Lung (tissue), 11 donors: ENCODE measurements at regions not wholly inside any gene's neighbourhood (a gene's known extent, or its start where the extent isn't known, plus 50 kb on each side); places are given as distances from the start of the nearest gene placed in this dataset.
A peak's percentile ranks its signal among the peaks of the same experiment; 100 is the strongest.

Experiments used
- ATAC-seq: fragments of 200-7000 bp; cut with Tn5 transposase; one replicate; pipeline ENCODE4 v1.9.1; 2020; ENCODE audit warnings: moderate number of reproducible peaks; ENCODE audit not compliant: insufficient read depth, low FRiP score
- DNase-seq, 3 donors: peaks; one replicate each; pipeline ENCODE4 v3.0.0-alpha.2; 2013 to 2017
- H3K27ac ChIP-seq, 2 donors: one replicate each; pipeline ENCODE4 v1.5.1; 2013; ENCODE audit warnings: mild to moderate bottlenecking in 2 of 2, moderate library complexity in 2 of 2, control low read depth in 1 of 2, inconsistent platforms in 1 of 2, low read depth in 1 of 2, low read length in 1 of 2
- H3K27me3 ChIP-seq, 3 donors: one replicate each; pipeline ENCODE4 v1.5.1; 2013; ENCODE audit warnings: low read length in 2 of 3; ENCODE audit not compliant: control insufficient read depth in 3 of 3, insufficient read depth in 3 of 3
- H3K36me3 ChIP-seq, 4 donors: one replicate each; pipeline ENCODE4 v1.5.1; 2013; ENCODE audit warnings: low read length in 4 of 4, mild to moderate bottlenecking in 1 of 4, moderate library complexity in 1 of 4; ENCODE audit not compliant: control insufficient read depth in 4 of 4, insufficient read depth in 4 of 4
- H3K4me1 ChIP-seq, 5 donors: one replicate each; pipeline ENCODE4 v1.5.1; 2013; ENCODE audit warnings: low read length in 5 of 5, mild to moderate bottlenecking in 2 of 5, moderate library complexity in 1 of 5; ENCODE audit not compliant: control insufficient read depth in 5 of 5, insufficient read depth in 5 of 5
- H3K4me3 ChIP-seq: one replicate; pipeline ENCODE4 v1.5.1; 2013; ENCODE audit warnings: mild to moderate bottlenecking, control low read depth, moderate library complexity
- H3K9ac ChIP-seq, 2 donors: one replicate each; pipeline ENCODE4 v1.5.1; 2013; ENCODE audit warnings: low read length in 2 of 2, control low read depth in 1 of 2; ENCODE audit not compliant: insufficient read depth in 1 of 2
- H3K9me3 ChIP-seq, 4 donors: one replicate each; pipeline ENCODE4 v1.5.1; 2013; ENCODE audit warnings: low read length in 3 of 4, mild to moderate bottlenecking in 1 of 4, moderate library complexity in 1 of 4; ENCODE audit not compliant: control insufficient read depth in 4 of 4, insufficient read depth in 3 of 4
- WGBS, 2 donors: extraction: QIAGEN DNeasy Blood & Tissue Kit; methylation state at CpG; one replicate each; pipeline ENCODE4 v1.1.7; 2013; 5-methylcytosine and 5-hydroxymethylcytosine counted together
- TF ChIP-seq, protein P1 (sequence below): IDR thresholded peaks from 2 replicates; pipeline ENCODE4 v1.5.1; 2012; ENCODE audit warnings: mild to moderate bottlenecking; ENCODE audit errors: control extremely low read depth, extremely low read depth
- donor health status: control.
- donor health status: control.
- donor health status: Bipolar disorder and iron deficiency.
- donor health status: healthy.
- donor health status: DM: yes; HTN: yes; CAD: no.

DNA sequence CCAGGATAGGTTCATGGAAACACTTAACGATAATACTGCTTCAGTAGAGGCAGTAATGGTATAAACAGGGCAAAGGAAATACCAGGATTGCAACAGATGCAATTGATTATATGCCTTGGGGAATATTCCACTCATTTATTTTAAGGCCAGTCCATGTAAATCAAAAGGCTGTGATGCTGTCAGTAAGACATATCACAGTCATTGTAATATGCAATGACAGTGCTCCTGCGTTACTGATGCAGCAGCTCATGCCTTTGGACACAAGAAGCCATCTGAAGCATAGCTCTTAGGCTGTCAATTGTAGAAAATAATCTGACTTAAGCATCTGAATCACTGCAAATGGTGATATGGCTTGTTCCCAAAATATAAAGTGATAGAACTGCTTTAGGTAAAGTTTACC, 674.8 kb downstream of the TMTC2 start:
- TF ChIP-seq, protein P1, sequence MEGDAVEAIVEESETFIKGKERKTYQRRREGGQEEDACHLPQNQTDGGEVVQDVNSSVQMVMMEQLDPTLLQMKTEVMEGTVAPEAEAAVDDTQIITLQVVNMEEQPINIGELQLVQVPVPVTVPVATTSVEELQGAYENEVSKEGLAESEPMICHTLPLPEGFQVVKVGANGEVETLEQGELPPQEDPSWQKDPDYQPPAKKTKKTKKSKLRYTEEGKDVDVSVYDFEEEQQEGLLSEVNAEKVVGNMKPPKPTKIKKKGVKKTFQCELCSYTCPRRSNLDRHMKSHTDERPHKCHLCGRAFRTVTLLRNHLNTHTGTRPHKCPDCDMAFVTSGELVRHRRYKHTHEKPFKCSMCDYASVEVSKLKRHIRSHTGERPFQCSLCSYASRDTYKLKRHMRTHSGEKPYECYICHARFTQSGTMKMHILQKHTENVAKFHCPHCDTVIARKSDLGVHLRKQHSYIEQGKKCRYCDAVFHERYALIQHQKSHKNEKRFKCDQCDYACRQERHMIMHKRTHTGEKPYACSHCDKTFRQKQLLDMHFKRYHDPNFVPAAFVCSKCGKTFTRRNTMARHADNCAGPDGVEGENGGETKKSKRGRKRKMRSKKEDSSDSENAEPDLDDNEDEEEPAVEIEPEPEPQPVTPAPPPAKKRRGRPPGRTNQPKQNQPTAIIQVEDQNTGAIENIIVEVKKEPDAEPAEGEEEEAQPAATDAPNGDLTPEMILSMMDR = no peak
- no peaks in the 10 kb centered on the region for H3K27me3 ChIP-seq
- WGBS, 2 donors = 80 to 85% methylated on average over 2 of the region's 2 CpGs
- no peak overlapping the region for H3K27ac ChIP-seq
- DNase-seq = no peak
- H3K4me3 ChIP-seq = no peak overlapping the region
- H3K9me3 ChIP-seq = no peaks in the 10 kb centered on the region
- H3K4me1 ChIP-seq = peaks cover 0 to 5% (median 0%) of the 10 kb centered on the region in 5 donors
- ATAC-seq = no peak
- H3K36me3 ChIP-seq = no peaks in the 10 kb centered on the region
- no peak overlapping the region for H3K9ac ChIP-seq

DNA sequence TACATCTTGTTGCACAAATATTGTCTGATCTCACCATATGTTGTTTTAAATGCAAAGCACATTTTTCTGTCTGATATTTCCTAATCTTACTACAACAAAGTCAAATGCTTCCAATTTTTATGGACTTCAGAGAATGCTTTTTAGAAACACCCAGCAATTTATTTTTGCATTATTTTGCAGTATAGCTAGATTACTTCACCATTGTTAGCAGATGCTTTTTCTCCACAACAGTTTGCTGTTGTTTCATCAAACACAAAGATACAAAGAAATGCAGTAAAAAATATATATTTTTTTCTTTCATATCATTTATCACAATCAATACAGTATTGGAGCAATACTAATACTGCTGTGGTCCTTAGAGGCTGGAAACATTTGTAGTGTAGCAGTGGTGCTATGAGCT, 674.4 kb downstream of the TMTC2 start:
- Histone ChIP-seq H3K4me1 (peaks cover 0 to 5% (median 0%) of the 10 kb centered on the region in 5 donors), H3K27me3 (no peaks in the 10 kb centered on the region), H3K9me3 (no peaks in the 10 kb centered on the region), H3K27ac (no peak overlapping the region), H3K36me3 (no peaks in the 10 kb centered on the region), H3K4me3 (no peak overlapping the region), H3K9ac (no peak overlapping the region)
- TF ChIP-seq, protein P1 = no peak
- no peak for ATAC-seq
- DNase-seq = peak in 2 of 3 donors; percentile 73 to 88

DNA sequence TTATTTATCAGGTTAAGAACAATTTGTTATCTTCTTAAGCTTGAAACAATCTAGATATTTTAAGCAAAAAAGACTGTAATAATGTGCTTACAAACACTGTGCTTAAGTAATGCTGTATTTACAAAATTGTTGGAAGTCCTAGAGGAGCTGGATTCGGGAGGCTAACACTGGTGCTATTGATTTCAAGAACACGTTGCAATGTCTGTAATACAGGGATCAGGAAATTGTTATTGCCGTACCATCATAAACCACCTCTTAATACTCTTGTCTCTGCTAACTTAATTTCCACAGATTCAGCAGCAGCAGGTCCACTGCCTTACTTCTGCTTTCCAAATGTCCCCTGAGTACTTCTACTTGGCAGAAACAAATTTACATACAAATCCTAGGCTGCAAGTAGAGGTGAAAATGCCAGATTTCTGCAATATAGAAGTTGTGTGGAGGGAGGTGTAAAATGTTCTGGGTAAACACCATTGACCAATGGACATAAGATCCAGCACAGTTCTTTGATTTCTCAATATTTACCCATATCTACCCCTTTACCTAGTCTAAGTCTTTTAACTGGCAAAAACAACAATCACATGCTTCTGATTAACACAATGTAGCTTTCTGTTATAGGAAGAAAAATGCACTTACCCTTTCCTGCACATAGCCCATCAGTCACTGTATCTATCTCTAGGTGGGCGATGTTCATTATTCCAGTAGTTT, 663.4 kb downstream of the TMTC2 start:
- no peak overlapping the region for H3K4me3 ChIP-seq
- H3K4me1 ChIP-seq = no peaks in the 10 kb centered on the region
- no peak for DNase-seq
- H3K9ac ChIP-seq = no peak overlapping the region
- TF ChIP-seq, protein P1 = no peak
- no peak for ATAC-seq
- no peaks in the 10 kb centered on the region for H3K36me3 ChIP-seq
- no peak overlapping the region for H3K27ac ChIP-seq
- WGBS, 2 donors = 78 to 79% methylated on average over 4 of the region's 4 CpGs
- no peaks in the 10 kb centered on the region for H3K9me3 ChIP-seq
- H3K27me3 ChIP-seq = no peaks in the 10 kb centered on the region

DNA sequence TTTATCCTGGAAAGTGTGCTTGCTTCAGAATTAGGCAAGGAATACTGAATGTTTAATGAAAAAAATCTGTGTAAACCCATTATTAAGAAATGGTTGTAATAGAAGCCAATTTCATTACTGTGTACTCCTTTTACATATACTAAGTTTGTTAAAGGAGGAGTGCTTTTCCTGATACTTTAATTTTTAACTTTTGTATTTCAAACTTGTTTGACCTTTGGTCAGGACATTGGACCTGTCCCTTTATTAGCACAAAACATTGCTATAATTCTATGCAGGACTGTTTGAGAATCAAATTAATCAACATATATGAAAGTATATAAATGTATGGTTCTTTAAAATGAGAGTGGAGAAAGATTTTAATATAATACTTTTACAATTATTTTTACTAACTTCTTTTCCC, 659.6 kb downstream of the TMTC2 start:
- no peaks in the 10 kb centered on the region for H3K9me3 ChIP-seq
- ATAC-seq (no peak), DNase-seq (no peak)
- TF ChIP-seq, protein P1 = no peak
- H3K36me3 ChIP-seq = no peaks in the 10 kb centered on the region
- no peak overlapping the region for H3K4me3 ChIP-seq
- H3K27ac ChIP-seq = no peak overlapping the region
- H3K4me1 ChIP-seq = no peaks in the 10 kb centered on the region
- H3K27me3 ChIP-seq = no peaks in the 10 kb centered on the region
- no peak overlapping the region for H3K9ac ChIP-seq
